Right cardiac atrium (tissue), 5 donors: ENCODE measurements at regions not wholly inside any gene's neighbourhood (a gene's known extent, or its start where the extent isn't known, plus 50 kb on each side); places are given as distances from the start of the nearest gene placed in this dataset.

Source experiments
- ATAC-seq, 2 donors: fragments of 200-7000 bp; cut with Tn5 transposase; one replicate each; pipeline versions ENCODE4 v1.8.0 to v1.9.1; 2020; ENCODE audit warnings: moderate library complexity in 2 of 2, mild to moderate bottlenecking in 1 of 2
- DNase-seq, 3 donors: peaks; one replicate each; pipeline ENCODE4 v3.0.0-alpha.2; 2020
- H3K27ac ChIP-seq: one replicate; pipeline ENCODE4 v1.5.1; 2013; ENCODE audit warnings: mild to moderate bottlenecking, low read length, control low read depth, moderate library complexity
- H3K27me3 ChIP-seq: one replicate; pipeline ENCODE4 v1.6.1; 2013; ENCODE audit not compliant: control insufficient read depth, insufficient read depth
- H3K4me1 ChIP-seq: one replicate; pipeline ENCODE4 v1.6.1; 2013; ENCODE audit warnings: low read length; ENCODE audit not compliant: control insufficient read depth, insufficient read depth
- H3K4me3 ChIP-seq: one replicate; pipeline ENCODE4 v1.5.1; 2013; ENCODE audit warnings: low read length, control low read depth
- H3K9me3 ChIP-seq: one replicate; pipeline ENCODE4 v1.6.1; 2013; ENCODE audit warnings: low read length; ENCODE audit not compliant: control insufficient read depth
- WGBS: extraction: QIAGEN DNeasy Blood & Tissue Kit; methylation state at CpG from one replicate; pipeline ENCODE4 v1.1.7; 2013; 5-methylcytosine and 5-hydroxymethylcytosine counted together
- intact Hi-C, 4 donors: fragments of 100-400 bp; cut with DNase I; formaldehyde crosslinking; loops; one replicate each; pipeline versions ENCODE4 v1.11.0 to v1.14.0; 2022 to 2023
- donor health status: healthy with polysubstance abuse.
- donor health status: DM: no; HTN: yes; CAD: no.
- donor health status: DM: no; HTN: no; CAD: no.
- donor health status: DM: no; HTN: yes; CAD: no; lungs with severe emphysema.
- donor health status: DM: yes; HTN: yes; CAD: no.

DNA sequence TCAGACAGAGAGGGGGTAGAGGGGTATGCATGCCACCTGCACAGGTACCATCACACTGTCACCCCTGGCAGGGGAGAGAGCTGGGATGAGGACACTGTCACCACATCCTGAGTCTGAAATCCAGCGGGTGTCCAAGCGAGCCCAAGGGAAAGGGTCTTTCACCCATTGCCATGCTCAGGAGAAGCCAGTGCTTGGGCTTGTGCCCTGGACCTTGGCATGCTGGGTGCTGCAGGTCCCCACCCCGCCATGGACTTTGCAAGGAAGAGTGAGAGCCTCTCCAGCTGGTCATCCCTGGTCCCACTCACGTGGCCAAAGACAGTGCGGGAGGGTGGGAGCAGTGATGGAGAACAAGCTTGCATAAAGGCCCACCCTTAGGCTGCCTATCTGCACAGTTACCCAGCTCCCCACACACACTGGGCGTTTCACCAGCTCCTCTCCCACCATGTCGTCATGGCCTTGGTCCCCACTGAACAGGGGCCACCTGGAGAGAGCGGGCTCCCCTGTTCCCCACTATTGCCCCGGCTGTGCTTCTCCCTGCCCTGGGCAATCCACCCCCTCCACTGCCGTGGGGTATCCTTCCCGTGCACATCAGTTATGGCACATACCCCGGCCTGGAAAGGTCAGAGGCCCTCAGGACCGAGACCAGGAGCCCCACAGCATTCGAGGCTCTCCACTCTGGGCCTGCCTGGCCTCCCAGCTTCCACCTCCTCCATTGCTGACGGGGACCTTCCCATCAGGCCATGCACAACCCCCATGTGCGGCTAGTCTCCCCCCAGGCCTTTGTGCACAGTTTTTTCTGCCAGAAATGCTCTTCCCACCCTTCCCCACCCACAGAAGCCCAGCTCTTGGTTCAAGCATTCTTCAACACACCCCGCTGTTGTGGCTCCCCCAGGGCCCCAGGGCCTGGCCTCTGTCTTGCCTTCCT is 58.6 kb upstream of the BCL11B start:
- no peaks in the 10 kb centered on the region for H3K27me3 ChIP-seq
- no peak for DNase-seq
- WGBS: 79% methylated on average over 17 of the region's 17 CpGs
- ATAC-seq: no peak
- intact Hi-C loops: no loop called here
- H3K27ac ChIP-seq: no peak overlapping the region
- H3K4me3 ChIP-seq: no peak overlapping the region
- no peaks in the 10 kb centered on the region for H3K9me3 ChIP-seq
- no peaks in the 10 kb centered on the region for H3K4me1 ChIP-seq

DNA sequence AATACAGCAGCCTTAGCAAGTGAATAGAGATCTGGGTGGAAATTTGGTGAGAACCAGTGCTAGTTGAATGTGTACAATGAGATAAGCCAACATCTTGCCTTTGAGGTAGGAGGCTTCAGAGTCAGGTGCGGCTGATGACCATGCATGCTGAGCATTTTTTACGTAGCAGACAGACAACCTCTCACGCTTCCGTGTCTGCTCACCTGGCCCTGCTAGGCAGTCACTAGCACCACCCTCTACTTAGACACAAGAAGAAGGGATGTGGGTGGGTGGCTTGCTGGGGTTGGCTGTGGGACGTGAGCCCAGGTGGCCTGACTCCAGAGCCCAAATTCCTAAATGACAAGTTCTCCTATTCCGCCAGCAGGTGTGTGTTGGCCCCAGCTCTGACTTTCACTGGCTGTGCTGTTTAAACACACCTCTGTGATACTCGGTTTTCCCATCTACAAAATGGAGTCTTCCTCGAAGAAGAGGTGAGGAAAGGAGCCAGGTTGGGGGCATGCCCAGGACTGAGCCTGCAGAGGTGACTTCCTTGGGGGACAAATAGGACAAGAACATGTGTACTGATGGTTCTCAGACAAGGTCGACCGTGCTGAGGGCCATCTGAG is 57.8 kb upstream of the BCL11B start:
- DNase-seq: no peak
- no peak for ATAC-seq
- intact Hi-C loops: no loop called here
- 75% methylated on average over 10 of the region's 10 CpGs for WGBS
- Histone ChIP-seq H3K4me3 (no peak overlapping the region), H3K4me1 (no peaks in the 10 kb centered on the region), H3K27ac (no peak overlapping the region), H3K9me3 (no peaks in the 10 kb centered on the region), H3K27me3 (no peaks in the 10 kb centered on the region)

DNA sequence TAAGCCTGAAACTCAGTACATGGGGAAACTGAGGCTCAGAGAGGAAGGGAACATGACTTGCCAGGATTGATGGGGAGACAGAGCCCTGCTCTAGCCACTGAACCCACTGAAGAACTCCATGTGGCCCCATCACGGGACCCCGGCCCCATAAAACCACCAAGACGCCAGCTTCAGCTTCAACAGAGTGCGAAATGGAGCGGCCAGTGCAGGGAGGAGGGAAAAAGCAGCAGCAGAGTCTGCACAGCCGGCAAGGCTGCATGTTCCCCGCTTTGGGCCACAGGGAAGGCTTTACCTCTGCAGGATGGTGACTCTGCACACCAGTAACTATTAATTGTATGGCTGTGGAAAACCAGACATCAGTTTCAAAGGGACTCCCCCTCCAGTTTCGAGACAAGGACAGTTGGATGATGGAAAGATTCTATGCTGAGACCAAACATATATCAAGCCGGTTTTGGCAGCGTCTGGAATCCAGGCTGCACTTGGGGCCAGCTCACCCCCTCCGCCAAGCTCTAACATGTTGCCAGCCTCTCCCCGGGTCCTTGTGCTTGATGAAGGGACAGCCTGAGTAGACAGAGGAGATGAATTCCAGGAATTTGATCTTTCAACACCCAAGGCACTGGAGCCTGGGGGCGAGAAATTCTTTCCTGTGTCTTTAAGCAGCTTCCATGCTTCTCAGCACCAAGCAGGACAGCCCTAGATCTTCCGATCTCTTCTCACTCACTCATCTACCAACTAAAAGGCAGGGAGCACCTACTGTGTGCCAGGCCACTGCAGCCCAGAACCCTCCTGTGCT is 55.7 kb upstream of the BCL11B start:
- H3K4me1 ChIP-seq: no peaks in the 10 kb centered on the region
- H3K27ac ChIP-seq: no peak overlapping the region
- no peaks in the 10 kb centered on the region for H3K27me3 ChIP-seq
- no peaks in the 10 kb centered on the region for H3K9me3 ChIP-seq
- WGBS: 31% methylated on average over 14 of the region's 14 CpGs
- no peak overlapping the region for H3K4me3 ChIP-seq
- ATAC-seq (no peak), DNase-seq (no peak)
- intact Hi-C loops: no loop called here

DNA sequence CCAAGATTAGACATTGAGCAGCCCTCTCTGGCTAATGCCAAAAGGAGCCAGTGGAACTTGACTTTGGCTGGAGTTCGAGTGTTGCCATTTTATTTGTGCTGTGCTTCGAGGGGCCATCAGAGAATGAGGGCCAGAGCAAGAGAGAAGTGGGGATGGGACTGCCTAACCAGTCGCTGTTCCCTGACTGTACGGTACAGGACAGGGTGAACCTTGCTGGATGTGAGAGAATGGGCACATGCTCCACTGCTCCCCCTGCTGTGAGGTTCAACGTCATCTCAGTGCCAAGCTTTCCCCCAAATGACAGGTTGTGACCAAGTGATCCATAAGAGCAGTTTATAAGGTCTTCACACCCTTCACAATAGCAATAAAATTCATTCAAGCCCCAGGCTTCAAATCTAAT is 55.1 kb upstream of the BCL11B start:
- intact Hi-C loops: no loop called here
- Histone ChIP-seq H3K9me3 (no peaks in the 10 kb centered on the region), H3K27ac (no peak overlapping the region), H3K4me3 (no peak overlapping the region), H3K4me1 (no peaks in the 10 kb centered on the region), H3K27me3 (no peaks in the 10 kb centered on the region)
- ATAC-seq (no peak), DNase-seq (no peak)
- 73% methylated on average over 5 of the region's 5 CpGs for WGBS

- WGBS: 85% methylated on average over 8 of the region's 8 CpGs
- Histone ChIP-seq H3K27me3 (no peaks in the 10 kb centered on the region), H3K4me1 (no peaks in the 10 kb centered on the region), H3K27ac (no peak overlapping the region), H3K9me3 (no peaks in the 10 kb centered on the region), H3K4me3 (no peak overlapping the region)
- intact Hi-C loops: no loop called here
- no peak for ATAC-seq
- DNase-seq: no peak
Measured at GRCh38 chr14:99326041-99326710, 54.2 kb upstream of the BCL11B start.

DNA sequence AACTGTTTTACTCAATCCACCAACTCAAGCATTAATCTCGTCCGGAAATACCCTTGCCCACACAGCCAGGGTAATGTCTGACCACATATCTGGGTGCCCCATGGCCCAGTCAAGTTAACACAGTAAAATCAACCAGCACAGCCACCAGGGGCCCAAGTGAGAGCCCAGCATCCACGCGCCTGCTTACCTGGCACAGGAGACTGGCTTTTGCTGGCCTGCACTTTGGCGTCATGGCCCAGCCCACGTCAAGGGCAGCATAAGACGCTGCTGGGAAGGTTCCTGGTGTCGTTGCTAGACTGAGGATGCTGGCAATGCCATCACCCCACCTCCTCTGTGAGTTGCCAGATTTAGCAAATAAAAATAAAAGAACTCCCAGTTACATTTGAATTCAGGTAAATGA is 53.6 kb upstream of the BCL11B start:
- WGBS: 91% methylated on average over 8 of the region's 8 CpGs
- no peak overlapping the region for H3K4me3 ChIP-seq
- DNase-seq (no peak), ATAC-seq (no peak)
- no peaks in the 10 kb centered on the region for H3K9me3 ChIP-seq
- intact Hi-C loops: no loop called here
- no peaks in the 10 kb centered on the region for H3K27me3 ChIP-seq
- no peak overlapping the region for H3K27ac ChIP-seq
- no peaks in the 10 kb centered on the region for H3K4me1 ChIP-seq

GRCh38 chr14:99325016-99325415 is 53.0 kb upstream of the BCL11B start:
- no peak for DNase-seq

GRCh38 chr14:99324291-99324690 is 52.3 kb upstream of the BCL11B start:
- intact Hi-C loops: no loop called here
- DNase-seq (no peak), ATAC-seq (no peak)
- Histone ChIP-seq H3K27me3 (no peaks in the 10 kb centered on the region), H3K9me3 (no peaks in the 10 kb centered on the region), H3K27ac (no peak overlapping the region), H3K4me3 (no peak overlapping the region), H3K4me1 (no peaks in the 10 kb centered on the region)
- 79% methylated on average over 8 of the region's 8 CpGs for WGBS

More at GRCh38 chr14:99325016-99325415, 53.0 kb upstream of the BCL11B start:
- Histone ChIP-seq H3K9me3 (no peaks in the 10 kb centered on the region), H3K27ac (no peak overlapping the region), H3K27me3 (no peaks in the 10 kb centered on the region), H3K4me1 (no peaks in the 10 kb centered on the region), H3K4me3 (no peak overlapping the region)
- WGBS: 79% methylated on average over 9 of the region's 9 CpGs
- no peak for ATAC-seq
- intact Hi-C loops: no loop called here

DNA sequence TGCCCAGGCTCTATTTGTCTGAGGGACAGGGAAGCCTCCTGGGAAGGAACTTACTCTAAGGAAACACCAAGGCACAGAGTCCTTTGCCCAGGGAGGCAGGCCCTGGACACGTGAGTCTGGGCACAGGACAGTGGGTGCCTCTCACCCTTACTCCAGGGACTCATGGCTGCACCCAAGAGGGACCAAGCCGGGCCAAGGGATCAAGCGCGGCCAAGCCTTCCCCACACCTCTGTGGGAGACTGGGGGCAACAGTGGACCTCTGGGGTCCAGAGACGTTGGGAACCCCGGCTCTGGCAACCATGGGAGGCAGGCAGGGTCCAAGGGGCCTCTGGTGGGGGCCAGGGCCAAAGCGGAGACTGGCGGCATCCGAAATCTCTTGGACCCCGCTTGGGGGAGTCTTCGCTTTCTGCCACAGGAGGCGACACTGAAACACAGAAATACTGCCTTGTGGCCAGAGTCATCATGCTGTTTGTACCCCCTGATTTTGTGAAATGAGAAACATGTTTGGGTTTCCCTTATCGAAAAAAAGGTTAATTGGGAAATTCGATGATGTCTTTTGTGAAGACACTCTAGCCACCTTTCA is 51.7 kb upstream of the BCL11B start:
- no peaks in the 10 kb centered on the region for H3K27me3 ChIP-seq
- H3K4me3 ChIP-seq: no peak overlapping the region
- DNase-seq (no peak), ATAC-seq (no peak)
- H3K4me1 ChIP-seq: no peaks in the 10 kb centered on the region
- intact Hi-C loops: no loop called here
- no peaks in the 10 kb centered on the region for H3K9me3 ChIP-seq
- 86% methylated on average over 14 of the region's 14 CpGs for WGBS
- H3K27ac ChIP-seq: no peak overlapping the region

DNA sequence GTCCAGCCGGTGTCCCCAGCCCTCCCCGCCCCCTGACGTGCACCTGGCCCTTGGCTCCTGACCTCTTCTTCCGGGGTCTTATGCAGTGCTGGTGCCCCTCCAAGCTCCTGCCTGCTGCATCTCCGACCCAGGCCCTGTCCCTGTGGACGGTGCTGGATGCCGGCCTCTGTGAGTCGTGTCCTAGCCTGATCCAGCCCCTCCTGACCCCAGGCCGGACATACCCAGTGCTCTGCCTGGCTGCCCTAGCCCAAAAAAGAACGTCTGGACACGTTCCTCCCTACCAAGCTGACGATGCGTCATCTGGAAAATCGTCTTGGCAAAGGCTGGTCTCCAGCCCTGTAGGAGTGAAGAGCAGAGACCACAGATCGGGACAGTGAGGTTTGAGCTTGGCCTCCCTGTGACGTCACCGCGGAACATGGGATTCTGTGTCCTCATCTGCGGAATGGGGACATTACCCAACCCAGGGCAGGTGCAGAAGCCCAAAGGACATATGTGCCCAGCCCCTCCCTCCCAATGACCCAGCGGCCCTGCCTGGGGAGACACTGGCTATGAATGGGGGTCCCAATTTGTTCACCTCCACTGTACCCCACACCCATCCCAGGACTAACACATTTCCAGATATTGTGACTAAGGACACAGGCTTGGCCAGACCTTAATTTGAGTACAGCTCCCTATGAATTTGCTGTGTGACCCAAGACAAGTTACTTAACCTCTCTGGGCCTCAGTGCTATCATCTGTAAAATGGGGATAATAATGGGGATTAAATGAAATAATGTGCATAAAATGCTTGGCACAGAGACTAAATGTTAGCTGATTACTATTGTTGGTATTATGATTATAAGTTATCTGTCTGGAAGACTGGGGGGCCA is 51.0 kb upstream of the BCL11B start:
- 60% methylated on average over 20 of the region's 20 CpGs for WGBS
- H3K4me1 ChIP-seq: no peaks in the 10 kb centered on the region
- DNase-seq (no peak), ATAC-seq (no peak)
- intact Hi-C loops: no loop called here
- H3K27me3 ChIP-seq: no peaks in the 10 kb centered on the region
- no peak overlapping the region for H3K27ac ChIP-seq
- no peak overlapping the region for H3K4me3 ChIP-seq
- H3K9me3 ChIP-seq: no peaks in the 10 kb centered on the region
